Activated CD4-positive, CD25-positive, alpha-beta regulatory T cell treated with anti-CD3 and anti-CD28 coated beads, Interleukin-2, amount 50 U/mL, for 24 hours (primary cell): ENCODE measurements at regions not wholly inside any gene's neighbourhood (a gene's known extent, or its start where the extent isn't known, plus 50 kb on each side); places are given as distances from the start of the nearest gene placed in this dataset.
A peak's percentile ranks its signal among the peaks of the same experiment; 100 is the strongest.
"Not testable (repeated sequence)": the region's sequence is repeated elsewhere in the genome, so short reads cannot be mapped to it uniquely, and the experiment has no call there.

ENCODE experiments used
- ATAC-seq, 2 donors: fragments of 150-1000 bp; cut with Tn5 transposase; one replicate each; pipeline ENCODE4 v1.10.0; 2021; ENCODE audit warnings: mild to moderate bottlenecking in 1 of 2, moderate library complexity in 1 of 2

DNA sequence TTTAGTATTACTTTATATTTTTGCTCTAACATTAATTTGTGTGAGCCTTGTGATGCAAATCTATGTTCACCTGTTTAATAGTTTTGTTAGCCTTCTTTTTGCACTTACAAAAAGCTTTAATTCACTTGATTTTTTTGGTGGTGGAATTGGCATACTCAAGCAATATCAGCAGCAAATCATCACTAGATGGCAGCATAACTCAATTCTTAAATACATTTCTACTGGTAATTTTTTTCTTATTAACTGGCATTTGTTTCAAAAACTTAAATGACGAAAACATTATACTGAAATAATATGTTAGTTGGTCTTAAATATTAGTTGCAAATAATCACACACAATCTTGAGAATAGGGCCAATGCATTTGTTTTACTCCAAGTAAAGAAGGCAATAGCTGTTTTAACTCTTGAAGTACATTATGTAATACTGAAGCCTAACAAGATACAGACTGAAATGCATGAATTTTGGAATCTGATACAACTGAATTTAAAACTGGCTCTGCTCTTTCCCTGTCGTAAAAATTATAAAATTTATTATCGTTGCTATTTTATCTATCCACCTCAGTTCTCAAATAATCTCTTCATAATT is 151.5 kb downstream of the ATXN7L3B start:
- ATAC-seq: no peak

DNA sequence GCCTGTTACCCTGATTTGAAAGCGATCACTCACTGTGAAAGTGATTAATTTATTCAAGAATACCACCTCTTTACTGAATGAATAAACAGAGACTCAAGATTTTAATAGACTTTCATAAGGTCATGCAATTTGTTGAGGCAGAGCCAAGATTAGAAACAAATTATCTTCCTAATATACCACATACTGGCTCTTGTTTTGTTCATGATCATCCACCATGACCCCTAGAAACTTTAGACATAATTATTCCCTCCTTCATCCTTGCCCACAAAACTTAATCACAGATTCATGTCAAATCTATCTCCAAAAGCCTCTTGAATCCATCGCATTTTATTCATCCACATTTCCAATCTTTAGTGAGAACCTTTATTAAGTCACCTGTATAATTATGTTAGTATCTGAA is 152.3 kb downstream of the ATXN7L3B start:
- no peak for ATAC-seq

DNA sequence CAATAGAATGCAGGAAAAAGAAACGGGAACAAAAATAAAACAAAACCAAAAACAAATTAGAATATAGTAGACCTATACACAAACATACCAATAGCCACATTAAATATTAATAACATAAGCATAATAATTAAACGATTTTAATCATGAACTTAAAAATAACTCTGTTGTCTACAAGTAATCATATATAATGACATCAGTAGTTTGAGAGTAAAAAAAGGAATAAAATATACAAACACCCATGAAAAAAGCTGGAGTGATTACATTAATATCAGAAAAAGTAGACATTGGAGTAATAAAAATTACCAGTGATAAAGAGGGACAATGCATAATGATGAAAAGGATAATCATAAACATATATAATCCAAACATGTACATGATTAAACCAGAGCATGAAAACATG is 181.8 kb downstream of the ATXN7L3B start:
- no peak for ATAC-seq

DNA sequence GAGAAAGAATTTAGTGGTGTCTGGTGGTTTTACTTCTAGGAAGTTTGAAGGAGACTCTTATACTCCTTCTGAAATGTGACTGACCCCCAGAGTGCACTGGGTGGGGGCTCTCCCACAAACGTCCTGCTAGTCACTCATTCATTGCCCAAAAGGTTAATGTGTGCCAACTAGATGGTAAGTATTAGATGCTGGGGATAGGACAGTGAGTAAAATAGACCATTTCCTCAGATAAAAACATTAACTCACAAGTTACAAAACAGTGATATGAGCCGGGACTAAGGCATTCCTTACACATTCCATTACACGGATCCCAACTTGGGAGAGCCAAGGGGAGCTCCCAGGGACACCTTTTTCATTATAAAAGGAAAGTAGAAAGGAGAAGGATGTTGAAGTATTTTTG is 185.1 kb downstream of the ATXN7L3B start:
- ATAC-seq: no peak

DNA sequence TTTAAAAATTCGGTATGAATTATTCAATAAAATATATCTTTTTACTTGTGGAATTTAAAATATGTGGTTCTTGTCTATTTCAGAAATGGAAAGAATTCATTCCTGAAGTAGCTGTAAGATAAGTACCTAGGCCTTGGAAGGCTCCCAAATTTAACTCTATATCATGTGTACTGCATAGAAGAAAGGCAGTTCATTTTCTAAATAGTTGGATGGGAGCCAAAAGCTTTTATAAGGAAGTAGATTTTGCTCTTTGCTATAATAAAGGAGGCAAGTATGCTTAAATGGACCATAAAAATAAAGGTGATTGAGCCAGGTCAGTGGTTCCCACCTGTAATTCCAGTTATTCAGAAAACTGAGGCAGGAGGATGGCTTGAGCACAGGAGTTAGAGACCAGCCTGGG is 187.5 kb downstream of the ATXN7L3B start:
- ATAC-seq: no peak

DNA sequence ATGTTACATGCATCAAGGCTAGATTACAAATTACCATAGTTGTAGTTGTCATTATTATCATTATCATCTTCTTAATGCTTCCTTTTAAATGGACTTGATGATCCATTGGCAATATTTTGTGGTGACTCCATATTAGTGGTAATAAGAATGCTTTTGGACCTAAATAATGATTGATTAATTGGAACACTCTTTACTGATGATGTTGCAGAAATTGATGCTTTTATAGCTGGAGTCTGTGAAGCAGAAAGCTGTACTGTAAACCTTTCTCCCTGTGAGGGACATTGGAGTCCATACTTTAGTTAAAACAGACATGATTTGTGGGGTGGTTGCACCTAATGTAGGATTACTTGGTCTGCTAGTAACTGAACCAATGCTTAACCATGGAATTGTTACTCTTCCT is 190.4 kb downstream of the ATXN7L3B start:
- ATAC-seq: no peak

DNA sequence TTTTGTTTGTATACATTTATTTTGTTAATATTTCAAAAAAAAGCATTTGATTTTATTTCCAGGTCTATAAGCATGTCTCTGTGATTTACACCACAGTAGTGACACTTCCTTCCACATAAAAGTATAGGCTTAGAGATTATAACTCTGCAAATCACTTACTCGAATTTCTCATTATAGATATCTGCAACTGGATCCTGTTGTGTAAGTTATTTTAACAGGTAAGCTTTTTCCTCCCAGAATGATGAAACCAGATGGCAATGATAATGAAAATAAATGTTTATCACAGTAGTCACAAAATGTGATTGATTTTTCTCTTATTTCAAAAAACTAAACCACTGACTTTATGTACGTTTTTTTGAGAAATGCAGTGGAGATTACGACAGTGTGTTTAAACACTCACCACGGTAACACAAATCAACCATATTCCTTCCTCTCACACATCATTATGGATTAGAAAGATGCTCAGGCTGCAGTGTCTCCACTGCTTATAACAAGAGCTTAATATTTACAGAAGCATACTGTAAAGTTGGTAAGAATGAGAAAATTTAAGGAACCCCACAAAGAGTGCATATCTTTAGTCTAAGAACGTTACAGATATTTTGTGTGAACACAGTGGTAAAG is 194.6 kb downstream of the ATXN7L3B start:
- no peak for ATAC-seq

DNA sequence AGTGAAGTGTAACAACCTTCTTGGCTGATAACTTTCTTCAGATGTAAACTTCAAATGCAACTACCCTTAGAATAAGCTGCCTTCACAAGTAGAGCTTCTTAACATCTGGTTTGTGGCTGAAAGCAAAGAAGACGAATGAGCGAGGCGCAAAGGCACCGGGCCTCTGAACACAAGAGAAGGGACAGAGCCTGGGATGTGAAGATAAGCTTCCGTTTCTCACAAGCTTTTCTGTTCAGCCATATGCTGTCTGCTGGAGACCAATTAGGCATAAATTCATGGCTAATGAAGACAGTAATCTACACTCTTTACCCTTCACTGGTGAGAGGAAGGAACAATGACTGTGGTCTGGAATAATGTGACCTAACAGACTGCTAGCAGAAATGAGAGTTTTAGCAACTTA is 195.2 kb downstream of the ATXN7L3B start:
- no peak for ATAC-seq

DNA sequence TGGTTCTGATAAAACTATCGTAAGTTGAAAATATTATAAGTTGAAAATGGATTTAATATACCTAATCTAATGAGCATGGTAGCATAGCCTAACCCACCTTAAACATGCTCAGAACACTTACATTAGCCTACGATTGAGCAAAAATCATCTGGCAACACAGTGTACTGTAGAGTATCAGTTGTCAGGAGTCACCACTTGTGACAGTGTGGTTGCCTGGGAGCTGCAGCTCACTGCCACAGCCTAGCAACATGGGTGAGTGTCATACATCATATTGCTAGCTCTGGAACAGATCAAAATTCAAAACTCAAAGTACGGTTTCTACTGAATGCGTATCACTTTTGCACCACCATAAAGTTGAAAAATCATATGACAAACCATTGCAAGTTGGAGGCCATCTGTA is 203.5 kb downstream of the ATXN7L3B start:
- no peak for ATAC-seq

DNA sequence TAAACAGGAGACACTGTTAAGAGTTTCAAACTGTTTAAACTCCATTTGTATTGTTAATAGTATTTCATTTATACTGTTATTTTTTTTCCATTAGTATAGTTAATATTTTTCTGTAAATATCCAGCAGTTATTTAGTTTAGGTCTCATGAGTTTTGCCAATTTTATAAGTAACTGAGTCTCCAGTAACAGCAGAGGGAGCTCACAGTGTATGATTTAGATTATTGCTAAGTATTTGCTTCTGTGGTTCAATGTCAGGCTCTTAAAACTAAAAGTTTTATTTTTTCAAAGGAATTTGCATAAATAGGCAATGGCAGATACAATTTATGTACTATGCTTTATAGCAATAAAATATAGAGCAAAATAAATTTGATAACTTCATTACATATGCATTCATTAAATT is 209.7 kb downstream of the ATXN7L3B start:
- no peak for ATAC-seq

DNA sequence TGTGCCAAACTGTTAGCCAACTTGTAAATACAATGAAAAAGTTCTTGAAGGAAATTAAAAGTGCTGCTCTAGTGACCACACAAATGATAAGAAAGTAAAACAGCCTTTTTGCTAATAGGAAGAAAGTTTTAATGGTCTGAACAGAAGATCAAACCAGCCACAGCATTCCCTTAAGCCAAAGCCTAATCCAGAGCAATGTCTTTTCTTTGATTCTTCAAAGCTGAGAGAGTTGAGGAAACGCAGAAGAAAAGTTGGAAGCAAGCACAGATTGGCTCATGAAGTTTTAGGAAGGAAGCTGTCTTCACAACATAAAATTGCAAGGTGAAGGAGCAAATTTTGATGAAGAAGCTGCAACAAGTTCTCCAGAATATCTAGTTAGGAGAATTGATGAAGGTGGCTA is 213.8 kb downstream of the ATXN7L3B start:
- no peak for ATAC-seq

DNA sequence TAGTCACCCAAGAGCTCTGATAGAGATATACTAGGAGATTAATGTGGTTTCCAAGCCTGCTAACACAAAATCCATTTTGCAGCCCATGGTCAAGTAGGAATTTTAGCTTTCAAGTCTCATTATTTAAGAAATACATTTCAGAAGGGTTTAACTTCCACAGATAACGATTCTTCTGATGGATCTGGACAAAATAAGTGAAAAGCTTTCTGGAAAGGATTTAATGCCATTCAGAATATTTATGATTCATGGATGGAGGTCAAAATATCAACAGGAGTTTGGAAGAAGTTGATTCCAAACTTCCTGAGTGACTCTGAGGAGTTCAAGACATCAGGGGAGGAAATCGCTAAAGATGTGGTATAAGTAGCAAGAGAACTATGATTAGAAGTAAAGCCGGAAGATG is 214.6 kb downstream of the ATXN7L3B start:
- ATAC-seq: no peak

DNA sequence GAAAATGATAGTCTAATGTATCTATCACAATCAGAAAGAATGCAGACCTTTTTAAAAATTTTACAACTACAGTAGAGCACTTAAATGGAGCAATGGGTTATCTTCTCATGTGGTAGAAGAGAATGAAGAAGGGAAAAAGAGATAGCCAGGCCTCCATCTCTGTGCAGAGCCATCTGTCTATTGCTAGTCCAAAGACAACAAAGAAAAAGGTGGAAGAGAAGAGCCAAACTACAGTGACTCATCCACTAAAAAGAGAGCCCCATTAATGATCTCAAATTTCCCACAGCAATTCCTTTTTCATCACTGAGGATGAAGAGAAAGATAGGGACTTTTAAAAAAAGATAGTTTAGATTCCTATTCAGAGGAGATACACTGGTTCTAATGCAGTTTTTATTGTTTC is 232.9 kb downstream of the ATXN7L3B start:
- ATAC-seq: no peak

DNA sequence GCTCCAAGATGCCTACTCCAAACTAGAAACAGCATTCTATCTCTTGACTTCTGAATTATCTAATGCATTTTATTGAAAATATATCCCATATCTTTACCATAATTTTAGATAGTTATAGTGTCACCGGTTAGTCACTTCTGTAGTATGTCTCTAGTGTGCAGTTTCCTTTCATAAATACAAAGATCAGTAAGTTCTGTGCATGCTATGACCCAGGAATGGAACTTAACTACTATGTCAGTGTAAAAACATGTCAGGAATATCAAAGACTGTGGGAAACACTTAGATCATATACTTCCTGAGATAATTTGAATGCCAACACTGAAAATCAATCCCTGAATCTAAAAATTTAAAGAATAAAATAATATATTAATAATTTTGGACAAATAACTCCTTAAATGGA is 237.6 kb downstream of the ATXN7L3B start:
- ATAC-seq: no peak

DNA sequence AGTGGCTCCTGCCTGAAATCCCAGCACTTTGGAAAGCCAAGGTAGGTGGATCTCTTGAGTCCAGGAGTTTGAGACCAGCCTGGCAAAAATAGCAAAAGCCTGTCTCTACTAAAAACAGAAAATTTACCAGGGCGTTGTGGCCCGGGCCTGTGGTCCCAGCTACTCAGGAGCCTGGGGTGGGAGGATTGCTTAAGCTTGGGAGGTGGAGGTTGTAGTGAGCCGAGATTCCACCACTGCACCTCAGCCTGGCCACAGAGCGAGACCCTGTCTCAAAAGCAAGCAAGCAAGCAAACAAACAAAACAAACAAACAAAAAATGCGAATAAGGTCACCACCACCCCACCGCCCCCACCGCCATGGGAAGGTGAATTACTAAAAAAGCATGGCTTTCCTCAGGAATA is 238.7 kb downstream of the ATXN7L3B start:
- ATAC-seq: no peak

DNA sequence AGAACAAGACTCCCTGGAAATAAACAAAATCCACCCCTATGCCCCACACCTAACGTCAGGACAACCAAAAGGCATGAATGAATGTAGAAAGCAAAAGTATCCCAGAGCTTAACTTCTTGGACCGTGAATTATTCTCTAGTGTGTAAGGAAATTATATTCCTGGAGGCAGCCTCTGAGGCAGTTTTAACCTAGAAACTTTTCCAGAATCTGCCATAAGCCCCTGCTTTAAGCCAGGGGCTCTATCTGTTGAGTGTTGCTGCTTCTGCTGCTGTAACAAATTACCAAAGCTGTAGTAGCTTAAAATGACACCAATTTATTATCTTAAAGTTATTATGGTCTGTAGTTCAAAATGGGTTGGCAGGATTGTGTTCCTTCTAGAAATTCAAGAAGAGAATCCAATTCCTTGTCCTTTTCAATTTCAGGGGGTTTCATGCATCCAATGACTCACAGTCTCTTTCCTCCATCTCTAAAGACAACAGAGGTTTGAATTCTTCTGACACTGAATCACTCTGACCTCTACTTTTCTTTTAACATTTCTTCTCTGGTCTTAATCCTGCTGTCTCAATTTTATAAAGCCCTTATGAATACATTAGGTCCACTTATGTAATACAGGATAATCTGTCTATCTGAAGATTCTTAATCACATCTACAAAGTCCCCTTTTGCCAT is 242.7 kb downstream of the ATXN7L3B start:
- ATAC-seq: no peak

DNA sequence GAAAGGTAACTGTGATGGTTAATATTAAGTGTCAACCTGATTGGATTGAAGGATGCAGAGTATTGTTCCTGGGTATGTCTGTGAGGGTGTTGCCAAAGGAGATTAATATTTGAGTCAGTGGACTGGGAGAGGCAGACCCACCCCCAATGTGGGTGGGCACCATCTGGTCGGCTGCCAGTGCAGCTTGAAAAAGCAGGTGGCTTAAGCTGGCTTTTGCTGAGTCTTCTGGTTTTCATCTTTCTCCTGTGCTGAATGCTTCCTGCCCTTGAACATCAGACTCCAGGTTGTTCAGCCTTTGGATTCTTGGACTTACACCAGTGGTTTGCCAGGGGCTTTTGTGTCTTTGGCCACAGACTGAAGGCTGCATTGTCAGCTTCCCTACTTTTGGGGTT is 243.2 kb downstream of the ATXN7L3B start:
- ATAC-seq: not testable (repeated sequence)

DNA sequence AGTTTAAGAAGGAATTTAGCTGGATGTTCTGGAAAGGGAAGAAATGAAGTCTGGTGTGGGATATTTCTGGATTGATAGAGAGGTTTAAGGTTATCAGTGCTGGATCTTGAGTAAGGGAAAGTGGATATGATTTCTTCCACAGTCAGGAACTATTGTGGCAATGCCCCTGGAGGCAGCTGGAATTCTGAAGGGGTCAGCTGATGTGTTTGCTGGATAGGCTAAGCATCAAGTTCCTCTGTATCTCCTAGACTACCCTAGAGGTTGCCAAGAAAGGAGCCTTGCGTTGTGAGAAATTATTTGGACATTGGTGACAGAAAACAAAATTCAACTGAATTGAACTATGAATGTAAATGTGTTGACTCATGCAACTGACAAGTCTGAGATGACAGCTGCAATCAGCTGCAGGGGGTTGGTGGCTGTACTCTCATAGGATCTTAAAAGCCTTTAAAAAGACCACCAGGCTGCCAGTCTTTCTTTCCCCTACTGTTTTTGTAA is 244.4 kb downstream of the ATXN7L3B start:
- no peak for ATAC-seq

DNA sequence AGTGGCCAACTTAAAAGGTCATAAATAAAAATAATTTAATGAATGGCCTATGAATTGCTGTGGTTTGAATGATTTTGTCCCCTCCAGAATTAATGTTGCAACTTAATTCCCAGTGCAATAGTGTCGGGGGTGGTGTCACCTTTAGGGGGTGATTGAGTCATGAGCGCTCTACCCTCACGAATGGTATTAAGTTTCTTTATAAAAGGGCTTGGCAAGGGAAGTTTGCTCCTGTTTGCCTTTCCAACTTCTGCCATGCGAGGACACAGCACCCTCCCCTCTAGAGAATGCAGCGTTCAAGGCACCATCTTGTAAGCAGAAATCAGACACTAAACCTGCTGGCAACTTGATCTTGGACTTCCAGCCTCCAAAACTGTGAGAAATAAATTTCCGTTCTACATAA is 253.3 kb downstream of the ATXN7L3B start:
- ATAC-seq: no peak

DNA sequence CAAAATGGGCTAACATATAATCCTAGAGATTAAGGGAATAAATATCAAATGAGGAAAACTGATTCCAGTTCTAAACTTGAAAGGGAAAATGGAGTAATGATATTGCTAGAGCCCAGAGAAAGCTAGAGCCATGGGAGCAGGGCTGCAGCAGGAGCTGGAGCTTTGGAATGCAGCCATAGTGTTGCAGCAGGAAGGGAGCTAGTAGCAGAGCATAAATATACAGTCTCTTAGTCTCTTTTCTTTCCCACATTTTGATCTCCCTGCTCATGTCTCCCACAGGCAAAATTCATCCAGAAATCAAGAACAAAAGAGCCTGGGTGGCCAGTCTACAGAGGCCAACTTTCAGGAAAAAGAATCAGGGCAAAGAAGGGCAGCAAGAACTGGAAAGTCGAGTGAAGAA is 253.7 kb downstream of the ATXN7L3B start:
- no peak for ATAC-seq

DNA sequence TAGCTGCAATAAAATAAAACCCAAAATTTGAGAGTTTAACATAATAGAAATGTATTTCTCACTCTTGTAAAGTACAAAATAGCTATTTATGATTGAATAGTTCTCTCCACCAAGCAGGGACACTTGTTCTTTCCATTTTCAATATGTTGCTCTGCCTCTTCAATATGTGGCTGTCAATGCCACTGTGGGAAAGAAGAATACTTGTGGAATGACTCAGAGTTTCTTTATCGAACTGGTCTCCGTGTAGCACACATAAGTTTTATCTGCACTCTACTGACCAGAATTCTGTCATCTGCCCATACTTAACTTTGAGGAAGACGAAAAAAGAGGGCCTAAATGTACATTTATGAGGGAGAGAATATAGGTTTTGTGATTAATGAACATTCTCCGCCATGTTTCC is 256.9 kb downstream of the ATXN7L3B start:
- ATAC-seq: no peak

DNA sequence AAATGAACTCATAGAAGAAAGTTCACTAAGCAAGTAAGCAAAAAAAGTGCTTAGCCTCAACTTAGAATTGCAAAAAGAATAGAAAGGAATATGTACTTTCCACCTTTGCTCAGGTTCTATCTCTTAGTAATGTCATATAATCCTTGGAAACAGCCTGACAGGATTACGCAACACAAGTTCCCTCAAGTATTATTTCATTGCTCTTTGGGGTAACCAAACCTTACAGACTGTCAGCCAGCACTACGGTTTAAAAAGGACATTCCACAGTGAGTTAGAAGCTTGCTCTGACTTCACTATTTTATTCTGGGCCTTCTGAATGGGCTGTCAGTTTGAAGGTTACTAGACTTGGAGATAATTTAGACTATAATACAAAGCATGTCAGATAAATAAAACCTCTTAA is 264.0 kb downstream of the ATXN7L3B start:
- no peak for ATAC-seq

DNA sequence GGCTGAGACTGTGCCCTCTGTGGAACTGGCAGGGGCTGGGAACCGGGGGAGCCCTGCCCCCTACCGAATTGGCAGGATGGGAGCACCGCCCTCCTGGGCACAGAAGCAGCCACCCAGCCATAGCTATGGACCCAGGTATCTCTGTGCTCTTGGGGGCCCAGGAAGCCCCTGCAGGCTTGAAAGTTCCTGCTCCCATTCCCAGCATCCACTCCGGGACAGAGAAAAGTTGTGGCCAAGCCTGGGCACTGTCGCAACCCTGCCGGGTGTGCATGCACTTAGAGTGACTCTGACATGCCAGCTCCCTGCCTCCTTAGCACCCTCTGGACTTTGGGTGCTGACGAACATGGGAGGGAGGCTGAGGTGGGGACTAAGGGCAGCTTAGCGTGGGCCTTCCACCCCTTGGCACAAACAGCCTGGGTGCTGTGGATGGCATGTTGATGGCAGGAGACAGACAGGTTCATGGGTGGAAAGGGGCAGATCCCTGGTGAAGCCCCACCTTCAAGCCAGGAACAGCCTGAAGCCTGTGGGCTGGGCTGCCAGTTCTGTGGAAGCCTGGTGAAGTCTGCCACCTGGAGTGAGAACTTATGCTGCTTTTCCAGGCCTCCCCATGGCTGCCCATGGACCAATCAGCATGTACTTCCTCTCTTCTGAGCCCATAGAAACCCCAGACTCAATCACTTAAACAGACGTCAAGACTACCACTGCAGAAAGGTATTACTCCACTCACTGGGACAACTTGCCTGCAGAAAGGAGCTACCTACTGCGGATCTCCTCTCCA is 279.0 kb downstream of the ATXN7L3B start:
- peak in 1 of 2 donors; percentile 17 for ATAC-seq

DNA sequence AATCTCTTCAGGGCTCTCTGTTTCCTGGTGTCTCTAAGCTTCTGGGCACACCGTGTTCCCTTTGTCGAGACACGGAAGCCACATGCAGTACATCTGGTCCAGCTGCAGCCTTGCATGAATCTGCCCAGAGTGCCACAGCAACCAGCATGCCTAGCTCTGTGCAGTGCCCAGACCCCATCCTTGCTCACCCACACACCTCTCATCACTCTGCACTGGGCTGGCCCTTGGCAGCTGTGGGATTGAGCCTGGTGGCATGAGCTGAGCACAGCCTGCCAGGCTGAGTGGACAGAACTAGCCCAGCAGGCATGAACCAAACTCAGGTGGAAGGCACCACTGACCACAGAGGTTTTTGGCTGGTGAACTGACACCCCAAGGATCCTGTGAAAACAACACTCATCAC is 279.9 kb downstream of the ATXN7L3B start:
- ATAC-seq: no peak
